Glomerular visceral epithelial cell (primary cell): ENCODE measurements at regions not wholly inside any gene's neighbourhood (a gene's known extent, or its start where the extent isn't known, plus 50 kb on each side); places are given as distances from the start of the nearest gene placed in this dataset.

Experiments
- DNase-seq: peaks from one replicate; pipeline ENCODE4 v3.0.0-alpha.2; 2016; ENCODE audit errors: extremely low spot score

GRCh38 chr14:100673807-100674154 is 52.9 kb upstream of the DLK1 start:
- no peak for DNase-seq

- DNase-seq: no peak
Observed at GRCh38 chr14:100674428-100674827, 52.3 kb upstream of the DLK1 start.

GRCh38 chr14:100674897-100675619 is 51.6 kb upstream of the DLK1 start:
- DNase-seq: no peak

- no peak for DNase-seq
Observed at GRCh38 chr14:100675699-100676684, 50.7 kb upstream of the DLK1 start.
